IMR-90 (cell line): ENCODE measurements at regions not wholly inside any gene's neighbourhood (a gene's known extent, or its start where the extent isn't known, plus 50 kb on each side); places are given as distances from the start of the nearest gene placed in this dataset.
"Not testable (repeated sequence)": the region's sequence is repeated elsewhere in the genome, so short reads cannot be mapped to it uniquely, and the experiment has no call there.

Experiments
- ATAC-seq: fragments of 200-7000 bp; cut with Tn5 transposase; 2 replicates; pipeline ENCODE4 v1.9.1; 2020; ENCODE audit warnings: low read depth, mild to moderate bottlenecking, moderate library complexity
- BruUV-seq: library from RNA; stranded (reverse); fragments of 400-500 nt; replicated peaks from 2 replicates; lab custom pipeline; 2021; lab: Mats Ljungman, UMichigan
- CTCF ChIA-PET: fragments of 300-600 bp; formaldehyde crosslinking; extraction: SDS; loops from one replicate; lab custom pipeline; 2021; ENCODE audit warnings: antibody characterized with exemption; lab: Yijun Ruan, JAX
- POLR2A ChIA-PET: fragments of 300-600 bp; sonication (Branson Sonifier 250); formaldehyde crosslinking; loops from one replicate; lab custom pipeline; 2022; ENCODE audit warnings: antibody characterized with exemption; ENCODE audit not compliant: unreplicated experiment; lab: Charles Lee
- DNase-seq: peaks from one replicate; pipeline ENCODE4 v3.0.0; 2013
- H2AFZ ChIP-seq: replicated peaks from 2 replicates; pipeline ENCODE3; 2013; ENCODE audit warnings: low read length, mild to moderate bottlenecking; ENCODE audit not compliant: poor library complexity
- H2AK5ac ChIP-seq: 2 replicates; pipeline ENCODE4 v1.6.1; 2013; ENCODE audit warnings: low read depth, low read length, inconsistent platforms
- H2AK9ac ChIP-seq: replicated peaks from 2 replicates; pipeline ENCODE3; 2013; ENCODE audit warnings: mild to moderate bottlenecking, low read depth, low read length, moderate library complexity; ENCODE audit not compliant: poor library complexity
- H2BK120ac ChIP-seq: 2 replicates; pipeline ENCODE4 v1.6.1; 2013; ENCODE audit warnings: low read depth, low read length, inconsistent platforms
- H2BK15ac ChIP-seq: 3 replicates; pipeline ENCODE4 v1.6.1; 2013; ENCODE audit warnings: low read depth, low read length, inconsistent platforms
- H2BK20ac ChIP-seq: 2 replicates; pipeline ENCODE4 v1.6.1; 2013; ENCODE audit warnings: low read depth, mild to moderate bottlenecking, inconsistent platforms, low read length, moderate library complexity
- H2BK5ac ChIP-seq: 2 replicates; pipeline ENCODE4 v1.6.1; 2013; ENCODE audit warnings: mild to moderate bottlenecking, low read depth, low read length, inconsistent platforms; ENCODE audit not compliant: poor library complexity, severe bottlenecking
- H3K14ac ChIP-seq: replicated peaks from 2 replicates; pipeline ENCODE4 v1.6.1; 2013; ENCODE audit warnings: low read depth, low read length, inconsistent platforms
- H3K18ac ChIP-seq: 2 replicates; pipeline ENCODE4 v1.6.1; 2013; ENCODE audit warnings: low read depth, low read length, control low read depth
- H3K23ac ChIP-seq: 2 replicates; pipeline ENCODE4 v1.6.1; 2013; ENCODE audit warnings: low read depth, low read length, inconsistent platforms
- H3K27ac ChIP-seq: 2 replicates; pipeline ENCODE4 v1.5.1; 2013; ENCODE audit warnings: mild to moderate bottlenecking, control low read depth, low read length; ENCODE audit not compliant: insufficient read depth
- H3K27me3 ChIP-seq: 2 replicates; pipeline ENCODE4 v1.6.1; 2013; ENCODE audit warnings: low read length; ENCODE audit not compliant: control insufficient read depth, insufficient read depth
- H3K36me3 ChIP-seq: 2 replicates; pipeline ENCODE4 v1.6.1; 2013; ENCODE audit warnings: low read length, mixed read lengths; ENCODE audit not compliant: control insufficient read depth, insufficient read depth
- H3K4ac ChIP-seq: 2 replicates; pipeline ENCODE4 v1.6.1; 2013; ENCODE audit warnings: low read depth, low read length, inconsistent platforms
- H3K4me1 ChIP-seq: 2 replicates; pipeline ENCODE4 v1.6.1; 2013; ENCODE audit warnings: low read length, mixed read lengths; ENCODE audit not compliant: control insufficient read depth, insufficient read depth
- H3K4me2 ChIP-seq: 2 replicates; pipeline ENCODE4 v1.6.1; 2013; ENCODE audit warnings: low read depth, mild to moderate bottlenecking, control low read depth, low read length, moderate library complexity
- H3K4me3 ChIP-seq: 2 replicates; pipeline ENCODE4 v1.5.1; 2013; ENCODE audit warnings: low read depth, mild to moderate bottlenecking, control low read depth, low read length, moderate library complexity; ENCODE audit not compliant: insufficient read depth
- H3K56ac ChIP-seq: 2 replicates; pipeline ENCODE4 v1.6.1; 2013; ENCODE audit warnings: low read length, inconsistent platforms; ENCODE audit not compliant: insufficient read depth; ENCODE audit errors: extremely low read depth
- H3K79me1 ChIP-seq, 2 experiments: 2 replicates each; pipeline ENCODE4 v1.6.1; 2013; ENCODE audit warnings: low read length in 2 of 2, inconsistent platforms in 1 of 2, low read depth in 1 of 2
- H3K9ac ChIP-seq: 2 replicates; pipeline ENCODE4 v1.6.1; 2013; ENCODE audit warnings: low read depth, low read length, control low read depth
- H3K9me1 ChIP-seq: 2 replicates; pipeline ENCODE4 v1.6.1; 2013; ENCODE audit warnings: low read length, inconsistent platforms; ENCODE audit not compliant: insufficient read depth
- H3K9me3 ChIP-seq: 2 replicates; pipeline ENCODE4 v1.6.1; 2013; ENCODE audit warnings: low read length; ENCODE audit not compliant: control insufficient read depth, insufficient read depth
- H4K20me1 ChIP-seq: 2 replicates; pipeline ENCODE4 v1.6.1; 2013; ENCODE audit warnings: low read length, inconsistent platforms; ENCODE audit not compliant: insufficient read depth
- H4K5ac ChIP-seq: 2 replicates; pipeline ENCODE4 v1.6.1; 2013; ENCODE audit warnings: mild to moderate bottlenecking, low read depth, low read length, control low read depth
- H4K8ac ChIP-seq, 2 experiments: 2 replicates each; pipeline ENCODE4 v1.6.1; 2013; ENCODE audit warnings: low read depth in 2 of 2, low read length in 2 of 2, control low read depth in 1 of 2, inconsistent platforms in 1 of 2
- H4K91ac ChIP-seq: 2 replicates; pipeline ENCODE4 v1.6.1; 2013; ENCODE audit warnings: low read depth, low read length, inconsistent platforms; ENCODE audit not compliant: insufficient read depth
- WGBS, 2 experiments: methylation state at CpG; one replicate each; pipeline versions ENCODE4 v1.1.5 to v1.1.7; 2013; ENCODE audit warnings: missing lambda C conversion rate in 2 of 2; ENCODE audit not compliant: insufficient read length in 1 of 2; ENCODE audit errors: extremely low coverage in 2 of 2; 5-methylcytosine and 5-hydroxymethylcytosine counted together
- dilution Hi-C: fragments of 300-500 bp; cut with HindIII; formaldehyde crosslinking; loops from one replicate; pipeline ENCODE4 v1.14.3; 2018; ENCODE audit warnings: low sequenced_read_pairs; ENCODE audit not compliant: unreplicated experiment
- in situ Hi-C: fragments of 300-500 bp; cut with MboI; formaldehyde crosslinking; loops from 3 replicates; pipeline ENCODE4 v1.14.3; 2019; ENCODE audit warnings: low sequenced_read_pairs, inconsistent platforms, mixed read lengths
- intact Hi-C: fragments of 100-400 bp; cut with micrococcal nuclease; formaldehyde crosslinking; loops from 2 replicates; pipeline ENCODE4 v1.10.0; 2022

DNA sequence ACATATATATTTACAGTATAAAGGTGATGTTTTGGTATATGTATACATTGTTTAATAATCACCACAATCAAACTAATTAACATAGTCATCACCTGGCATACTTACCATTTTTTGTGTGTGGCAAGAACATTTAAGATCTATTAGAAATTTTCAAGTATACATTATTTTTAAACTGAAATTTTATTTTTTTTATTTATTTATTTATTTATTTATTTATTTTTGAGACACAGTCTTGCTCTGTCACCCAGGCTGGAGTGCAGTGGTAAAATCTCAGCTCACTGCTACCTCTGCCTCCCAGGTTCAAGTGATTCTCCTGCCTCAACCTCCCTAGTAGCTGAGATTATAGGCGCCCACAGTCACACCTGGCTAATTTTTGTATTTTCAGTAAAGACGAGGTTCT lies 210.5 kb downstream of the ICOS start:
- H3K18ac ChIP-seq, H3K4me3 ChIP-seq, H2AFZ ChIP-seq, POLR2A ChIA-PET, H3K14ac ChIP-seq, in situ Hi-C loops, H3K56ac ChIP-seq, H3K23ac ChIP-seq, H3K9me3 ChIP-seq, H4K20me1 ChIP-seq, H2BK120ac ChIP-seq, H3K36me3 ChIP-seq, H2AK9ac ChIP-seq, H3K79me1 ChIP-seq, H4K91ac ChIP-seq, H2BK5ac ChIP-seq, H4K8ac ChIP-seq, DNase-seq, BruUV-seq, ATAC-seq, H4K5ac ChIP-seq, dilution Hi-C loops, CTCF ChIA-PET, H2BK15ac ChIP-seq, H3K4me2 ChIP-seq, H2AK5ac ChIP-seq, H3K4me1 ChIP-seq, H3K9me1 ChIP-seq, H2BK20ac ChIP-seq, H3K27ac ChIP-seq, intact Hi-C loops, H3K9ac ChIP-seq, H3K4ac ChIP-seq: not testable (repeated sequence)
- WGBS, 2 experiments: 94% methylated on average over 2 of the region's 2 CpGs; no CpG with 5 or more reads in 1 of the 2 experiments
- H3K27me3 ChIP-seq: peaks cover 18% of the 10 kb centered on the region
